ENCODE measurements at regions not wholly inside any gene's neighbourhood (a gene's known extent, or its start where the extent isn't known, plus 50 kb on each side); places are given as distances from the start of the nearest gene placed in this dataset.
"Not testable (repeated sequence)": the region's sequence is repeated elsewhere in the genome, so short reads cannot be mapped to it uniquely, and the experiment has no call there.

- DNase-seq (ENCODE audit: low spot score) = no peak
These were observed 505.0 kb downstream of the CENPC start for GRCh38 chr4:67040315-67040714.

DNA sequence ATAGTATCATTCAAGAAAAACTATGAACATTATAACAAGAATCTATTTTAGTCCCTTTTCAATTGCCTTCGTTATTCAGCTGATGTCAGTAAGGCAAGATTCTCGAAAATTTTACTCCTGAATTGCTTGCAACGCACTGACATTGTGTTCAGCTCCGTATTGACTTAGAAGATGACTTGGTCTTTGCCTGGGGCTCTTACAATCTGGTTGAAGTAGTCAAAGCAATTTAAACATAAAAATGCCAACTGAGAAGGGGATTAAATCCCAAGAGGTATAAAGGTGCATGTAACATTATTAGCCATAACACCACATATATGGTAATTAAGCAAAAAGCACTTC lies 507.1 kb downstream of the CENPC start:
- DNase-seq (ENCODE audit: low spot score) = no peak

- no peak for DNase-seq (ENCODE audit: low spot score)
These were observed 507.6 kb downstream of the CENPC start for GRCh38 chr4:67037504-67038227.

GRCh38 chr4:67036791-67037190 lies 508.5 kb downstream of the CENPC start:
- DNase-seq (ENCODE audit: low spot score) = no peak

DNA sequence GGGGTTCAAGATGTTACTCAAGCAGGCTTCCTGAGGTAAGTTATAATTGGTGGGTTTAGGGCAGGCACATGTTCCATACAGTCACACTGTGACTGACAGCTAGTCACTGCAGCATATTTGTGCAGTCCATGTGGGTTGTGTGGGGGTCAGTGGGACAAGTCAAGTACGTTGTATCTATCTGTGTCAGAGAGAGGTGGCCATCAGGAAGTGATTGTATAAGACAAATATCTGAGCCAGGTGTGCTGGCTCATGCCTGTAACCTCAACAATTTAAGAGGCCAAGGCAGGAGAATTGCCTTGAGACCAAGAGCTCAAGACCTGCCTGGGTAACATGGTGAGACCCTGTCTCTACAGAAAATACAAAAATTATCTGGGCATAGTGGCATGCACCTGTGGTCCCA lies 509.3 kb downstream of the CENPC start:
- DNase-seq (ENCODE audit: low spot score) = no peak

GRCh38 chr4:67035501-67035900 lies 509.8 kb downstream of the CENPC start:
- no peak for DNase-seq (ENCODE audit: low spot score)

GRCh38 chr4:67030636-67031035 lies 514.7 kb downstream of the CENPC start:
- DNase-seq (ENCODE audit: low spot score) = no peak

DNA sequence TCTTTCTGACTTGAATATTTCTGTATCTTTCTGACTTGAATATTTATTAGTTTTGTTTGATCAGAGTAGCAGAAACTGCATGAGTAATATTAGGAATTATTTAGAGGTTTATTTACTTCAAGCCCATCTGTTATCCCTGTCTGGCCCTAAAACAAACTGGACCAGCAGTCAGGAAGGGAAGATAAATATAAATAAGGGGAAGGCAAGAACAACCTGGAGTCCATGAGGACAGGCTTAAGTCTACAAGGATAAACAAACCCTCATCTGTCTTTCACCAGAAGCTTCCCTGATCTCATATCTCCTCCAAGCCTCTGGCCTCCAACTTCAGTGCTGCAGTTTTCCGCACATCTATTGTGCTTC lies 524.9 kb downstream of the CENPC start:
- no peak for DNase-seq (ENCODE audit: low spot score)

- DNase-seq (ENCODE audit: low spot score) = no peak
These were observed 525.4 kb downstream of the CENPC start for GRCh38 chr4:67019686-67020437.

DNA sequence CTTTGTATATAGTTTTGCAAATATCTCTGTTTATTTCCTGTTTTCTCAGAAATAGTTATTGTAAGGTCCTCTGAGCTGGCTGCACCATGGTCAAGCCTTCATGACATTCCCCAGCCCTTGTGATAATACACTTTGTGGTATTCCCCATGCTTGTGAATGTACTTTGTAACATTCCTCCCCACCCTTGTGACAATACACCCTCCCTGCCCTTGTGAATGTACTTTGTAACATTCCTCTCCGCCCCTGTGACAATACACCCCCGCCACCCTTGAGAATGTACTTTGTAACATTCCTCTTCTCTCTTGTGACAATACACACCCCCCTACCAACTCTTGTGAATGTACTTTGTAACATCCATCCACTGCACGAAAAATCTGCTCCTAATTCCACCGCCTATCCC lies 530.7 kb downstream of the CENPC start:
- no peak for DNase-seq (ENCODE audit: low spot score)

DNA sequence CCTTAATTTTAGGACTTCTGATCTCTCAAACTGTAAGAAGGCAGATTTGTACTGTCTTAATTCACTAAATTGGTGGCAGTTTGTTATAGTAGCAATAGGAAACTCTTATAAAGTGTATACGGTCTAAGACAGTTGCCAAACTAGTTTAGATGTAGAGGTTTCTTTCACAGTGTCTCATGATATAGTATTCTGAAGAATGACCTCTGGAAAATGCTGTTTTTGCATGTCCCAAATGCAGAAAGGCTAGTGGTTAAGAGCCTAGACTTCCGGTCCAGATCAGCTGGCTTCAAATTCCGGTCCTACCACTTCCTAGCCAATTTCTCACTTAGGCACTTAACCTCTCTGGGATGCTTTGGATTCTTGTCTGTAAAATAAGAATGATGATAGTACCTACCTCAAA lies 538.5 kb downstream of the CENPC start:
- no peak for DNase-seq (ENCODE audit: low spot score)

- DNase-seq (ENCODE audit: low spot score) = no peak
These were observed 553.8 kb downstream of the CENPC start for GRCh38 chr4:66991521-66991920.

- no peak for DNase-seq (ENCODE audit: low spot score)
These were observed 570.6 kb downstream of the CENPC start for GRCh38 chr4:66974665-66975064.

DNA sequence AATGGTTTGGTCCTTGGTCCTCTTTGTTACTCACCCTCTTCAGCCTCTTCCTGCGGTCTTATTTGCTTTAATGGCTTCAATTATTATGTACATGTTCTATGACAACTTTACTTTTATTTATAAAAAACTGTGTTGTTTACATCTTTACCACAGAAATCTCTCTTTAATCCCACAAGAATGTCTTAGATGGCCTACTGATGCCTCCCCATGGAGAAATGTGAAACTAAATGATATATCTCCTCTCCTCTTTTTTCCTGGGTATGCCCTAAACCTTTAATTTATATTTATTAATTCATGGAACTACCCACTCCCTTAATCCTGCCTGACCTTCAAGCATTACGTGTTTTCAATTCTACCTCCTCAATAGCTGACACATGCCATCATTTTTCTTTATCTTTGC lies 573.2 kb downstream of the CENPC start:
- no peak for DNase-seq (ENCODE audit: low spot score)

GRCh38 chr4:66964467-66964866 lies 580.8 kb downstream of the CENPC start:
- no peak for DNase-seq (ENCODE audit: low spot score)

DNA sequence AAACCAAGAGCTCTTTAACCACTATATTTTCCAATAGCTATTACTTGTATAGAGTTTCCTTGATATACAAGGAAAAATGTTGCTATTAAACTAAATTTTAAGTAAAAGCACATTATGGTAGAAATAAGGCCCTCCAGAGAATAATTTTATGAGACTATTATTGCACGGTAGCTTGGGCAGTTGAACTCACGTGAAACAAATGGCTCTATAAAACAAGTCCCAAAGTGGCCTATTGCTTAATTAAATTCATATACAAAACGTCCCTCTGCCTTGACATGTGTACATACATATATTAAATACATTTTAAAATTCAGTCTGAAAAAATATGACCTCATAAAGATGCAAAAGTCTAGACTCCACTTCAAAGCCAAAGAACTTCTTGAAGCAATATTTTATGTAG lies 582.2 kb downstream of the CENPC start:
- DNase-seq (ENCODE audit: low spot score) = no peak

DNA sequence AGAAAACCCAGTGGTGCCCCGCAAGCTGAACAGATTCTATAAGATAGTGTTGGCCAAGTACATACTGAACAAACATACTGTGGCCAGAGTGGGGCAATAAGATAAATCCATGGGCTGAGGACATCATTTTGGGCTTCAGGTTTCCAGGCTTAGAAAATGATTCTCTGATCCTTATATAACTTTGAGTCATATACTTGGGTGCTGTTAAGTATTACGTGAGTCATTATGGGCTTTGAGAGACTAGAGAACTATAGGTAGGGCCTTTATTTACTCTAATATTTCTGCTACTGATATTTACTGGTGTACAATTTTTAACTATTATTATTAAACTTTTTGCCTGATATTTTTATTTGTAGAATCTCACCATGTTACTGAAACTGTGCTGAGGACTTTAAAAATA lies 586.1 kb downstream of the CENPC start:
- DNase-seq (ENCODE audit: low spot score) = no peak

DNA sequence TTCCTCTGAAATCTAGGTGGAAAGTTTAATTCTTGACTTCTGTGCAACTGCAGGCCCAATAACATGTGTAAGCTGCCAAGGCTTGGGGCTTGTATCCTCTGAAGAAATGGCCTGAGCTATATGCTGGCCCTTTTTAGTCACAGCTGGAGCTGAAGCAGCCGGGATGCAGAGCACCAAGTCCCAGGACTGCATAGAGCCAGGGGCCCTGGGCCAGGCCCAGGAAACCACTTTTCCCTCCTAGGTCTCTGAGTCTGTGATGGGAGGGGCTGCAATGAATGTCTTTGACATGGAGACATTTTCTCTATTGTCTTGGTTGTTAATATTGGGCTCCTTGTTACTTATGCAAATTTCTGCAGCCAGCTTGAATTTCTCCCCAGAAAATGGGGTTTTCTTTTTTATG lies 588.5 kb downstream of the CENPC start:
- DNase-seq (ENCODE audit: low spot score) = no peak

DNA sequence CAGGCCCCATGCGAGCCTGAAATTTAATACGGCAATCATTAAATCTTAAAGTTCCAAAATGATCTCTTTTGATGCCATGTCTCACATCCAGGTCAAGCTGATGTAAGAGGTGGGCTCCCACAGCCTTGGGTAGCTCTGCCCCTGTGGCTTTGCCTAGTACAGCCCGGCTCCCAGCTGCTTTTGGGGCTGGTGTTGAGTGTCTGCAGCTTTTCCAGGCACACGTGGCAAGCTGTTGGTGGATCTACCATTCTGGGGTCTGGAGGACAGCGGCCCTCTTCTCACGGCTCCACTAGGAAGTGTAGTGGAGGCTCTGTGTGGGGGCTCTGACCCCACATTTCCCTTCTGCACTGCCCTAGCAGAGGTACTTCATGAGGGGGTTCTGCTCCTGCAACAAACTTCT lies 588.9 kb downstream of the CENPC start:
- DNase-seq (ENCODE audit: low spot score) = no peak

GRCh38 chr4:66955784-66956183 lies 589.5 kb downstream of the CENPC start:
- no peak for DNase-seq (ENCODE audit: low spot score)

DNA sequence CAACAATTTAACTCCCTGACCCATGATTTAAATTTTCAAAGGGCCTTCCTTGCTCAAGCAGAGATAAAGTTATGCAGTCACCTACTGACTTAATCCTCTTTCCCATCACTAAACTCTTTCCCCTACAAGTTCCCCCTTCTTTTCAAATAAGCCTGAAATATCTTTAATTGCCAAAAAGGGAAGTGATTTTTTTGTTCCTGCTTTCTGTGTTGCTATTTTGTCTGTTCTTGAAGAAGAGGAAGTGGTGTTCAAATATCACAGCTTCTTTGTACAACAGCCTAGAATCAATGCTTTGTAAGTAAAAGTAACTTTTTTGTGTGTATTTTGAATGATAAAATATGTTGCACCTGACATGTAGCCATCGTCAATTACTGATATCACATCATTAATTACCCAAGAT lies 595.9 kb downstream of the CENPC start:
- no peak for DNase-seq (ENCODE audit: low spot score)

- DNase-seq (ENCODE audit: low spot score) = no peak
These were observed 598.5 kb downstream of the CENPC start for GRCh38 chr4:66946761-66947160.

- no peak for DNase-seq (ENCODE audit: low spot score)
These were observed 602.2 kb downstream of the CENPC start for GRCh38 chr4:66943112-66943511.

DNA sequence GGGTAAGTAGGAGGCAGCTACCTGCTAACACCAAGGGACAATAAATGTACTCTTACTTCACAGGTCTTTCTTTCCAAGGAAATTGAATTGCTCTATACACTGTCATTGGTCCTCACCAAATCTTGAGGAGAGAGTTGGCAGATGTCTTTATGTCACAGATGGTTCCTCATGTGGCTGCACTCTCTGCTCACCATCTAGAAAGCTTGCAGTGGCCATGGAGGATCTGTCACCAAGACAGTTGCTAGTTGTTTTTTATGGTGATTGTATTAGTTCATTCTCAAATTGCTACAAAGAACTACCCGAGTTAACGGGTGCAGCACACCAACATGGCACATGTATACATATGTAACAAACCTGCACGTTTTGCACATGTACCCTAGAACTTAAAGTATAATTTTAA lies 613.3 kb downstream of the CENPC start:
- not testable (repeated sequence) for DNase-seq (ENCODE audit: low spot score)
